Islet precursor cell (in vitro differentiated cells): ENCODE measurements at regions not wholly inside any gene's neighbourhood (a gene's known extent, or its start where the extent isn't known, plus 50 kb on each side); places are given as distances from the start of the nearest gene placed in this dataset.

Source experiments
- DNase-seq: peaks from one replicate; pipeline ENCODE4 v3.0.0-alpha.2; 2018

DNA sequence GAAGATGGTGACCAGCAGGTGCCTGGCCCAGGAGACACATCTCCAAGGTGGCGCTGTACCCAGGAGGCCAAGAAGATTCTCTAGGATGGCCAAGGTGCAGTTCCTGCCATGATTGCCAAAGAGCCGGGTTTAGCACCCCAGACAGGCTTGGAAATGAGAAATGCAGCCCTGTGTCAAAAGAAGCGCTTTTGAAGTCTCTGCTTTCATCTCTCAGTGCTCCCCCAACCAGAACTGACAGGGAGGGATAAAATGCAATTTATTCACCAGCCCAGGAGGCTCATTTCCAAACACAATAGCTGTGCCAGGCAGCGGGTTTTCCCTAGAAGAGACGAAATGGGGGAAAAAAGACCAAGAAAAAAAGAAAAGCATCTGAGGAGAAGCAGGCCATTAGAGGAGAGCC lies 195.9 kb upstream of the NCAM1 start:
- no peak for DNase-seq

DNA sequence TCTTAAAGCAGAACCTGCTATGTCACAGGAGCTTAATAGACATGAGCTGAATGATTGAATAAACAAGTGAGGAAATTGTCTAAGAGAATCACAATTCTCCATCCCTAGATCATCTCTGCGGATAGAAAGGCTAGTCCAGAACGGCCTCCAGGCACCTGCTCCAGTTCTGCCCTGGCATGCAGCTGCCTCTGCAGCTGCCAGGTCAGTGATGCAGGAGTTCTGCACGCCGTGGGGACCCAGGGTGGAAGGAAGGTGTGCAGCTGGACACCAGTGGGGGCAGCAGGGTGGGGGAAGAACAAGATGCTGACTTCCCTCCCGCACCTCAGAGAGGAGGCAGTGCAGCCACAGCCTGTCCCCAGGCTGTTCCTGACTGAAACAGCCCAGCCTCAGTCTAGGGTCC lies 192.1 kb upstream of the NCAM1 start:
- no peak for DNase-seq

DNA sequence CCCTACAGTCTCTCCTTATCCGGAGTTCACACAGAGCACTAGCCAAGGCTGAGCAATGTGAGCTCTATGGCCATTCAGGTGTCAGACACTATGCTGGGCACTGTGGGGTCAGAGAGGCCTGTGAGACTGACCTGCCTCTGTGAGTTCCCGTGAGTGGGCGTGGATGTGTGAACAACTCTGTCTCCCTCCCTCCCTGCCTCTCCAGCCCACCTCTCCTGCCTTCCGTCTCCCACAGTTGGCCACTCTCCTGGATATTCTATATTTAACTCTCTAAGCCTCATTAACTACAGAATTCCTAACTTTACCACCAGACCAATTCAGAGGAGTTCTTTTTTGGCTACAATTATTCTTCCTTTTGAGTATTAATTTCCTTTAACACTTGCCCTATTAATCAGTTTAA lies 191.6 kb upstream of the NCAM1 start:
- DNase-seq: no peak

DNA sequence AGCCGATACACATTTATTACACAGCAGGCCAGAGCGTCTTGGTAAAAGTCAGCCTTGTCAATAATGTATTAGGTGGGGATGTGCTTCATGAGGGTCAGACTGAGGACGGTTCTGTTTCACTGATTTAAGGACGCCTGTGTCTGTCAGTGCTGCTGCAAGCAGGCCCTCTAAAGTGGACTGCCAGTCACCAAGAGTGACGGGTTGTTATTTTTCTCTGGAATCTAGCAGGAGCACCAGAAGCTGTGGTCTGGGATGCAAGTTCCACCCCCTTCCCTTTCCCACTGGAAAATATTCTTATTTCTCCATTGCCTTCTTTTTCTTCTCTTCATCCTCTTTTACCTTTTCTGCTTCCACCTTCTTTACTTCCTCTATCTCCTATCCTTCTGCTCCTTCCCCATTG lies 191.2 kb upstream of the NCAM1 start:
- no peak for DNase-seq

DNA sequence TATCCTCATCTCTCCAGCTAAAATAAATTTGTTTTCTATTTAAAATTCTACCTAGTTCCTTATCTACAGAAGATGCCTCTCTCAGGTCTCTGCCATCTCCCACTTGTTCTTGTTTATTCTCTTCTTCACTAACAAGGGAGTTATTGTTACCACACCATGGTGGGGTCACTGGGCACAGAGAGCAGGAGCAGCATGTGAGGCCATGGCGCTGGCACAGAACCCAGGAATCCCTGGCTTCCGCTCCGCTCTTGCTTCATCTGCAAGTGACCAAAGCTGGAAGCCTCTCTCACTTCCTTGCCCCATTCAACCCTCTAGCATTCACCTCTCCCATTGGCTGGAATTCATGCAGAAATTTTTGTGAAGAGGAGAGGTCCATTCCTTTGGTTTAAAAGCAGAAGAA lies 190.7 kb upstream of the NCAM1 start:
- no peak for DNase-seq

DNA sequence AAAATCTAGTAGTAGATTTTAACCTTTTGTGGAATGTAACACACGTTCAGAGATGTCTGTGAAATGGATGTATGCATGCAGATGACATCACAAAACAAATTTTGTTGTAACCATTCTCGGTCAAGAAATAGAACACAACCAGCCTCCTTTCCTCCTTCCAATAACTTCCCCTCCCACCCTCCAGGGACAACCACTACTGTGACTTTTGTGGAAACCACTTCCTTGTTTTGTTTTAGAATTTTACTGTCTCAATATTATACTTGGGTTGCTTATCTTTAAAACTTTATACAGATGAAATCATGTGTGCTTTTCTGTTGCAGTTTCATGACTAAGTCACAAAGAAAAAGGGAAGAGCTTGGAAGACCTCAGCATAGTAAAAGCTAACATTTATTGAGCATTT lies 189.4 kb upstream of the NCAM1 start:
- DNase-seq: no peak

DNA sequence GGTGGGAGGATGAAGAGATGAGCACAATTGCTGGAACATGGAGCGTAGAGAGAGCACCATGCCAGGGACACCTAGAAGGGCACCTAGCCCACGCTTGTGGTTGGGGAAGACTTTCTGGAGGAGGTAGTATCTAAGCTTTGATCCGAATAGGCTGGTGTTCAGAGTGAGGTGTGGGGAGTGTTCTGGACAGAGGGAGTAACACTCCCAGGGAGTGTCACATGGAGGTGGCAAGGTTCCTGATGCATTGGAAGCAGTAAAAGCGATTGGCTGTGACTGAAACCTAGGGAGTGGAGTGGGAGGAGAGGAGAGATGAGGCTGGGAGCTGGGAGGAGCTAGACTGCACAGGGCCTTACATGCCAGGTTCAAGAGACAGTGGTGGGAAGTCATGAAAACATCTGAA lies 188.0 kb upstream of the NCAM1 start:
- DNase-seq: no peak

DNA sequence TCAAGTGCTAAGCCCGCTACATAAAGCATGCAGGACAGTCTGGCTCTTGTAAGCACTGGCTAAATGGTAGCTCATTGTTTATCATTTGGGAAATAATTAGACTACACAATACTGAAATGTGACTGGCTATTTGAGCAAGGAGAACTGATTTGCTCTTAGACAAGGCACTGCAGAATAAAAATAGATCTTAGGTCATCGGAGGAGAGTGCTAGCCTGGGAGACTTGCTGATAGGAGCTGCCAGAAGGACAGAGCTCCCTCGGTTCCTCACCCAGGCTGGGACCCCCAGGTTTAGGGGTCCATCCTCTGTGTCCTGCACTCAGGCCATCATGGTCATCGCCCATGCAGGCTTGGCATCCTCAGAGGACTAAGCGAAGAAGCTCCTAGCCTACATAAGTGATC lies 184.4 kb upstream of the NCAM1 start:
- DNase-seq: no peak

DNA sequence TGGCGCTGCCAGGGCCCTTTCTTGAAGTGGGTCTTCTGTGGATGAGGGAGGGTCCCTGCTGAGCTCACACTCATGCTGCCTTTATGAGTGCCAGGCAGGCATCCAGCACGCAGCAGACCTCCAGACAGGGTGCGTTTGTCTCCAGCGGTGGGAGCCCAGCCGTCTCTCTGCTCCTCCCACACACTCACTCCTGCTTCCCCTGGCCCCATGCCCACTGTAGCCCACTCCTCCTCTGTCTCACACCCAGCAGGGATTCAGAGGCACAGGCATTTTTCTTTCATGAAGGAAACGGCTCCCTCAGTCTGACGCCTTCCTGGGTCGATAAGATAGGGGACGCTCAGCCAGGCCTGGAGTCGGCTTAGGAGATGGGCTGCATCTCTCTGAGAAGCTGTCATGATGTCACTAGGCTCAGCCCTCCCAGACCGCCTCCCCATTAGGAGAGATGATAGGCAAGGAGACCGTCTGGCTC lies 183.9 kb upstream of the NCAM1 start:
- DNase-seq: peak; percentile 93

DNA sequence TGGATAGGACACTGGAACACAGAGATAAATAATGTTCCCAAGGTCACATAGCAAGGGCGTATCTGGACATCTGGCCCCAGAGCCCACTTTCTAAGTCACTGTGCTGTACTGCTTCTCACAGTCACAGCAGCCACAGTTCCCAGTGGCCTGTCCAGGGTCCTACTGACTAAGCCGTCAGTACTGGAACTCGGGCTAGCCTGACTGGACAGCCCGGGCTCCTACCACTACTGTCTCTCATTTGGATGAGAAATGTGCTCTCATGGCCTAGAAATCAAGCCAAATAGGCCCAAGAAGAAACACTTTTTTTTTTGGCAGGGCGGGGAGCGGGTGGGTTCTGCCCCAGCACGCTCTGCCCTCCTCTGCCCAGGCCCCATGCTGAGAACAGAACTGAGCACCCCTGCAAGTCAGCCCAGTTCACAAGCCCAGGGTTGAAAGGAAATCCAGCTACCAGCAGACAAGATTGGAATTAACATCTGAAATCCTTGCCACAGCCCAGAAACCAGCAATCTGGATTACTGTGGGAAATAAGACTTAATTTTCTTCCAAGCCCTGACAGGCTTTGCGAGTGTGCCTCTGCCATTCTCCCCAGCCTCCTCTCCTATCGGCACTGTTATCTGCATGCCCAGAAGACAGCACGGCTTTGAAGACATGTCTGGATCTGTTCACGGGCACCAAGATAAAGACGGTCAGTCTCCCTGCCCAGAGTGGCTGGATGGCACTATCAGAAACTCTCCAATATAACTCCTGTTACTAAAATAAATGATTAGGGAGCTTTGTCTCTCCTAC lies 182.9 kb upstream of the NCAM1 start:
- peak; percentile 60 for DNase-seq

DNA sequence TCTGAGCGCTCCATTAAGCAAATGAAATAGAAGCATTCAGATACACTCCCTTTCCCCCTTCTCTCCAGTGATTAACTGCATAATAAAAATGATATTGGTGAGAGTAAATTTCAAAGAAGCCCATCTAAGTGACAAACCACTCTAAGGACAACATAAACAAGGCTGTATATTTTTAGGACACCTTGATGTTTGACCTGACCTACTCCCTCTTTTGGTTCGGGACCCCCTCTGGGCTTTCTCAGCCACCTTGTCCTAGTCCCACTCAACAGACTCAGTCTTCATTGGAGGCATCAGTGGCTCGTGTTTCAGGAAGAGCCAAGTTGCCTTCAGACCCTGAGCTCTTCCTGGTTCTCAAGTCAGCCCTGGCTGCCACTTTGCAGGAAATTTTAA lies 182.3 kb upstream of the NCAM1 start:
- no peak for DNase-seq

DNA sequence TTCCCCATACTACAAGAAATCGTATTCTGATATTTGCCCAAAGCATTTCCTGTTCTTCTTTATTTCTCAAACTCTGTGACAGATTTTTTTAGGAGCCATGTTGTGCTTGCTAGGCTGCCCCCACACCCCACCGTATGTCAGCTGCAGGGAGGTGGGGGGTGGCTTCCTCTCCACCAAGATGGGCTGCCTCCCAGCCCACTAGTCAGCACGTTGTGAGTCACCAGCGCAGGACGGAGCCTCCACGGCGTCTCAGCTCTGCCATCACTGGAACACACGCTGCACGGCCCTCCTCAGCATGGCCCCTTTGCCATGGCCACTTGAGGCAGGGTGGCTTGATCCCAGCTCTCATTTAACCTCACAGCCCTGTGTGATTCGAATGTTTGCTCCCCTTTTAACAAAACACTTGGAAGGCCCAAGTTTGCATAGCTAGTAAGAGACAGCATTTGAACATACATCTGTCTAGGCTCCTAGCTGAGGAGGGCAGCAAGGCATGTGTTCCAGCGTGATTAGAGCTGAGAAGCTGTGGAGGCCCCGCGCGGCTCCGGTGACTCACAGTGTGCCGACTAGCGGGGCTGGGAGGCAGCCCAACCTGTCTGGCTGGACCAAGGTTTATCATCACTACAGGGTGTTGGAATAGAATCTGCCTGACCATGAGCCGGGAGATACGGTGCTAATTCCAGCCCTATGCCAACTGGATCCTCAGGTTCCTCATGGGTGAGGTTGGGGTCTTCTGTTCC lies 180.7 kb upstream of the NCAM1 start:
- peak; percentile 85 for DNase-seq

DNA sequence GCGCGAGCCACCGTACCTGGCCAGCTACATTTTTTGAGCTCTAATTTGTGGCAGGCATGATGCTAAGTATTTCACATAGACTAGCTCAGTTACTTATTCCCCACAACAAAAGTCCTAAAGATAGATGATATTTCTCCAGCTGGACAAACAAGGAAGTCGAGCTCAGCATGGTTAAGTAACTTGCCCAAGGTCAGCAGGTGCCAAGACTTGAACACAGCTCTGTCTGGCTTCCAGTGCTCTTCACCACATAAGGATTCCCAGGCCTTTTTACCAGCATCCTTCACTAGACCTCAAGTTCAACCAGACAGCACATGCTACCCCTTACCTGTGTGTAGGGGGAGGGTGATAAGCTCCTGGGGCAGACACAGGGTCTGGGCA lies 177.3 kb upstream of the NCAM1 start:
- DNase-seq: no peak

DNA sequence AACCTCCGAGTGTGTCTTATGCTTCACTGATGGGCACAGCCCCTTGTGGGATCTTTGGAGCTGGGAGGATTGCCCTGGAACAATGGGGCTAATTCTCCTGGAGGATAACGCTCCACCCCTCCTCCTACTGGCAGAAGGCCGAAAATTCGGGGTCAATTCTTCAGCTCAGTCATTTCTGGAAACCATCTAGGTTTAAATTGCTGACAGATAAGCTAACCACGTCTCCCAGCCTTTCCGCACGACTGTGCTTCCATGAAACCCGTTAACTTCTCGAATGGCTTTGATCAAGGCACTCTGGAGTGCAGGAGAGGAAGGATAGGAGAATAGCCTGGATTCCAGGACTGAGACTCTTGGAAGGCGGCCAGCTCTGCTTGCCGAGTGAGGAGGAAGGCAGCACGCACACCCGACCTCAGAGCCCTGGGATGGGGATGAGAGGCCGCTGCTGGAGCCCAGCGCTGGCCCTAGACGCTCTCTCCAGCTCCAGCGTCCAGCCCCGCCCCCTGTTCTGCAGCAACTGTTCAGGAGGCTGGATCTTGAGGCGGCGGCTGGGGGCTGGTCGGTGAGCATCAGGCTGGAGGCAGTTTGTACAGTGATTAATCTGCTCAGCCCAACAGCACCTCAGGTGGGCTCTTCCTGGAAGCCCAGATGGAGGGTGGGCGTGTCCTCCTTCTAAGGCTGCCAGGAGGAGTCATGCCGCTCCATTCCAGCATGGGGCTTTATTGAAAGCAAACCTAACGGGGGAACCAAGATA lies 176.7 kb upstream of the NCAM1 start:
- DNase-seq: peak; percentile 86

DNA sequence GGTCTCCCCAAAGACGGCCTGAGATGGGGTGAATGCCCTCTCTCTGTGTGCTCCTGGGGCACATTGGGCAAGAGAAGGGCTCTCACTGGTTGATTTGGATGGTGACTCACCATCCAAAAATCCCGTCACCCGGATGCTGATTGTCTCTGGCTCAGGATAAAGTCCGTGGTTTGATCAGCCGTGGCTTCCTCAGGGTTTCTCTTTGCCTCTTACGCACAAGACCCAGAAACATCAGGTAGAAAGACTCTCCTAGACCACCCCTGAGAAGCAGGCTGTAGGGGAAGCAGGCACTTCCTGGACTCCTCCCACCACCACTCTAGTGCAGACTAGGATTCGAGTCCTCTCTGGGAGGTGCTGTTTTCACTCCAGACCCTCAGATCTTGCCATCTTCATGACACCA lies 176.1 kb upstream of the NCAM1 start:
- no peak for DNase-seq

DNA sequence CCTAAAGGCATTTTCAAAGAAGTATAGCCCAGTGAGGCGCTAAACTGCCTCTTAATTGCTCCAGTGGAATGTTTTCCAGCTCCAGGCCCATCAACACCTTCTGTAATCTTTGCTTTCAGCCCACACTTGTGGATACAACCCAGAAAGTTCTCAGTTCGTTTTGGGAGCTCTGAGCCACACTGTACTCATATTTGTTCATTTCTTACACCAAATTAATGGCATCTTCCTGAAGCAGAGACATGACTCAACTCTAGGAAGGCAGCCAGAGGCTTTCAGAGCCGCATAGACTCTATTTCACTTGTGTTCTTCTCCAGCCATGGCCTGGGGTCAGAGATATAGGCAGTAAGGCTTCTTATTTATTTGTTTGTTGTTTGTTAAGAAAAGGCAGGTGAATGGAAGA lies 175.5 kb upstream of the NCAM1 start:
- DNase-seq: no peak

DNA sequence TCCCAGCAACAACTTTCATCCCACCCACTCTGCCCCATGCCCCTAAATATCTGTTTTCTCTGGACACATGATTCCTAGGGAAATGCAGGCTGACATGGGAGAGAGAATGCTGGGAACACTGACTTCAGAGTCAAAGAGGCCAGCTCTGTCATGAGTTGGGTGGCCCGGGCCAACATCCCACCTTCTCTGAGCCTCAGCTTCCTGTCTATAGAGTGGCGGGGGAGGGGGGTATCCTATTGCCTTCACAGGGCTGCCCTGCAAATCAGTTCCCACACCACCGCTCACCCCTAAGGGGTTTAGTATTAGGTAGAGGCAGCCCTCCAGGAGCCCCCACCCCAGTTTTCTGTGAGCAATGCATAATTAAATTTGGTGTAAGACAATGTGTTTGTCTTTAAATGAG lies 175.0 kb upstream of the NCAM1 start:
- no peak for DNase-seq

DNA sequence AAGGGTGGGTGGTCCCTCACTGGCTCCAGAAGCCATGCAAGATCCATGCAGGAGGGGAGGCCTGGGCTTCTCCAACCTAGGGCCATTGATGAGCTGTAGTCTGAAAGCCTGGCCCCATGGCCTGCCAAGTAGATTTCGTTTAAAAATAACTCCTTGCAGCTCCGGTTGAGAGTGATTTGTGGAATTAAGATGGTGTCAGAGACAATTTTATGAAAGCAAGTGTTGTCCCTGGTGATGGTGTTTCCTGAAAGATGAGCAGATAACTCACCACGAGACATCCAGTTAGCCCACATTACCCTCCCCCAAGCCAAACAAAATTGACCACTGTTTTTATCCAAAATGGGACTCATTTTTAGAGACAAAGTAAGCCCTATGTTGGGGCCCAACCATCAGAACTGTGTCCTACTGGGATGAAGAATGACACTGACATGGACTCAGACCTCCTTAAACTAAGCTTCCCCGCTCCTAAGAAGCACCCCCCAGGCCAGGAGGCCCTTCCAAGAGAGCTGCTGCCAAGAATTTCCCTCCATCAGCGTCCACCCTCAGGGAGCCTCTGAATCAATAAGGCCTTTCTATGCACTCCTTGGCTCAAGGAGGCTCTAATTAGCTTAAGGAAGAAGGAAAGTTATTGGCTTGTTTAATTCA lies 174.2 kb upstream of the NCAM1 start:
- no peak for DNase-seq

DNA sequence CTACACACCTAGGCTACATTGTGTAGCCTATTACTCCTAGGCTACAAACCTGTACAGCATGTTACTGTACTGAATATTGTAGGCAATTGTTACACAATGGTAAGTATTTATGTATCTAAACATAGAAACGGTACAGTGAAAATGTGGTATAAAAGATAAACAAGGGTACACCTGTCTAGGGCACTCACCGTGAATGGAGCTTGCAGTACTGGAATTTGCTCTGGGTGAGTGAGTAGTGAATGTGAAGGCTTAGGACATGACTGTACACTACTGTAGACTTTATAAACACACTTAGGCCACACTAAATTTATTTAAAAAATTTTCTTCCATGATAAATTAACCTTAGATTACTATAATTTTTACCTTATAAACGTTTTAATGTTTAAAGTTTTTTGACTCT lies 171.7 kb upstream of the NCAM1 start:
- DNase-seq: no peak

DNA sequence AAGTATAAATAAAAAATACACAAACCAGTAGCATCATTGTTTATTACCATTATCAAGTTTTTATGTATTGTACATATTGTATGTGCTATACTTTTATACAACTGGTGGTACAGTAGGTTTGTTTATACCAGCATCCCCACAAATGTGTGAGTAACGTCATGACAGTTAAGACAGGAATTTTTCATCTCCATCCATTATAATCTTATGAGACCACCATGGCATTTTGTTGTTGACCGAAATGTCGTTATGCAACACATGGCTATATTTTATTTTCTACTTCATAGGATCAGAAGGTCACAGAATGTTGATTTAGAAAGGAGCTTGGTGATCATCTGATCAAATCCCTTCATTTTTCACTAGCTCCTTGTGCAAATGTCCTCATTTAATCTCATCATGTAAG lies 170.9 kb upstream of the NCAM1 start:
- no peak for DNase-seq

DNA sequence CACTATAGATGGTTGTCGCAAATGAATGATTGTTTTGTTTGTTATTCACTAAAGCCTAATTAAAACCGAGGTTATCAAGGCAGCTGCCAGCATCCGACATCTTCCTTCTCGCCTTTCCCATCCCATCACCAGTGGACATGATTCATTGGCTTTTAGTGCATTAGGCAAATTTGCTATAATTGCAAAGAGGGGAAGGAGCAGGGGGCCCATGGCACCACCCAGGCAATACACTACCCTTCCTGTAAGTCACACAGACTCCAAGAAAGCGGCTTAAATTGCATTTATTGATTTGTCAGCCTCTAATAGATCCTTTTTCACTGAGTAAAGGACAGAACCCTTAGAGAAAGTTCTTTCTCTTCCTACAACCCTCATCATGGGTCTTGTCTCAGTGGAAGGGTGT lies 169.2 kb upstream of the NCAM1 start:
- peak; percentile 12 for DNase-seq

DNA sequence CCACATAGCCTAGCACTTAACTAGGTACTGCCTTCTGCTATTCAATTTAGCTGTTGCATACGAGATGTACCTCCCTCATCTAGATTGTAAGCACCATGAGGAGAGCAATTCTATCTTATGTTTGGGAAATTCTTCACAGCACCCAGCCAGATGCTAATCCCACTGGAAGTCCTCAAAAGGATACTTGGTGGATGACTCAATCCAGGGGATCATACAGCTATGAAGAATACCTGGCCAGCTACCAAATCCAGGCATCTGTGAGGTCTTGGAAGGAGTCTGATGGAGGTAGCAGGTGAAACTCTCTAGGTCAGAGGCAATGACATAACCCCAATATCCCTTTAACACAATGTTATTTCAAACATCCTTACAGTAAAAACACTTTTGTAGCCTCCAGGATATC lies 167.8 kb upstream of the NCAM1 start:
- DNase-seq: no peak

DNA sequence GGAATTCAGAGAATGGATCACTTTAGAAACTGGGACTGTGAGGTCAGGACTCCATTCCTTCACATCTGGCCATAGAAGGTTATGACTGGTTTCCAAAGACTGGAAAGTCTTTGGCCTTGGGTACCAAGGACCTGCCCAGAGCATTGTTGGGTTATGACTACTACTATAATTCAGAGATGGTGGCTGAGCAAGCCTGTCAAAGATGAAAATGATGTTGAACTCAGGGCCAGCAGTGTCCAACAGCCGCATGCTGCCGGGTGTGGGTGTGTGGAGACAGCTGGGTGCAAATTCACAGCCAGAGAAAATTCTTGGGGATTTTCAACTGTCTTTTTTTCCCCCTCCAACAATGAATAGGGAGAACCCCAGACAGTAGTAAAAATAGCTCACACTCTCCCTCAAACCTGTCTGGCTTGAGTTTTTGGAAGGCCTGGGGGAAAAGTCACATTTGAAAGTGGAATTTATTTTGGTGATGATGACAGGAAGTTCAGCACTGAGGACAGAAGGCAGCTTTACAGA lies 166.8 kb upstream of the NCAM1 start:
- DNase-seq: no peak
